ENCODE measurements at regions not wholly inside any gene's neighbourhood (a gene's known extent, or its start where the extent isn't known, plus 50 kb on each side); places are given as distances from the start of the nearest gene placed in this dataset.
A peak's percentile ranks its signal among the peaks of the same experiment; 100 is the strongest.

DNA sequence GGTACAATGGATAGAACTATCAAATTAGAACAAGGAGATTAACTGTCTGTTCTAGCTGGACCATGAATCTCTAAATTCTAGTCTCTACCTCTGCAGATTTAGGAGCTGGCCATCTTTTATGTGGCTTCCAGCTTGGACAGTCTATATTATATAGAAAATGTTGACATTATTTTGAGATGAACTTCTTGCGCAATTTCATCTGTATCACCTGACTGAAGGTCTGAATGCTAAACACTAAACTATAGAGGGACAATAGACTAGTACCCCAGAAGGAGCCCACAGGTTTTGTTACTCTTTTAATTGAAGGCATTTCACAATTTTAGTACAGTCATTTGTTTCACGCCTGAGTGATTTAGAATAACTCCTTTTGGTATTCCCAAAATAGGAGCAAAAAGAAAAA, 222.4 kb upstream of the ANKRD30A start:
- H3K4me3 ChIP-seq (ENCODE audit: low read depth, low read length), result no peak overlapping the region
- DNase-seq (ENCODE audit: low read depth), result no peak
- no peak for TF ChIP-seq CTCF (IDR thresholded peaks at IDR 0.05; ENCODE audit: insufficient read depth, low read depth, low read length, missing control alignments)

GRCh38 chr10:36899652-36900051, 225.7 kb upstream of the ANKRD30A start:
- TF ChIP-seq CTCF (IDR thresholded peaks at IDR 0.05; ENCODE audit: insufficient read depth, low read depth, low read length, missing control alignments), result no peak
- H3K4me3 ChIP-seq (ENCODE audit: low read depth, low read length), result no peak overlapping the region
- DNase-seq (ENCODE audit: low read depth), result no peak

DNA sequence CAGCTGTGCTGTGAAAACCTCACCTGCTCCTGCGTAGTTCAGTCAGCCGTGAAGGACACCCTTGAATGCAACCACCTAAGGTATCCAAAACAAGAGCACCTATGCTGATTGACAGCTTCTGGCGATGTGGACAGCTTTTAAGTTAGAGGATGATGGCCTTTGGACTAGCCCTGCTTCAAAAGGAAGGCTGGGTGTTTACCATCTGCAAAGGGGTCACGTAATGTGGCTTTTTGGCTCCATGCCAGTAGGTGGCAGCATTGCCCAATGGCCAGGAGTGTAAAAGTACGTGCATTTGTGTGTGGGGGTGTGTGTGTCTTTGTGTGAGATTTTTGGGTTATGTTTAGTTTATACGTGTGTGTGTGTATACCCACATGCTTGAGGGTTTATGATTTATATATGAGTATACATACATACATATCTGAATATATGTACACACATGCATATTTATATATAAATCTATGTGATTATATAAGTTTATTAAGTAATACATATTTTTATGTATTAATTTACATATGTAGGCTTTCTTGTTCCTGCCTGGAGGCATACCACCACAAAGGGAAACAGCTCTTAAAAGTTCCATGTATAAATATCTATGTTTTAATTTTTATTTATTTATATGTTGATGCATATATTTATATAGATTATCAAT, 236.3 kb upstream of the ANKRD30A start:
- H3K4me3 ChIP-seq (ENCODE audit: low read depth, low read length), result no peak overlapping the region
- peak; percentile 57 for DNase-seq (ENCODE audit: low read depth)
- peak; percentile 74 for TF ChIP-seq CTCF (IDR thresholded peaks at IDR 0.05; ENCODE audit: insufficient read depth, low read depth, low read length, missing control alignments)

- TF ChIP-seq CTCF (IDR thresholded peaks at IDR 0.05; ENCODE audit: insufficient read depth, low read depth, low read length, missing control alignments), result no peak
- no peak overlapping the region for H3K4me3 ChIP-seq (ENCODE audit: low read depth, low read length)
- no peak for DNase-seq (ENCODE audit: low read depth)
These were observed 239.0 kb upstream of the ANKRD30A start for GRCh38 chr10:36886303-36886891.

GRCh38 chr10:36885746-36886145, 239.7 kb upstream of the ANKRD30A start:
- no peak for TF ChIP-seq CTCF (IDR thresholded peaks at IDR 0.05; ENCODE audit: insufficient read depth, low read depth, low read length, missing control alignments)
- DNase-seq (ENCODE audit: low read depth), result no peak
- H3K4me3 ChIP-seq (ENCODE audit: low read depth, low read length), result no peak overlapping the region

GRCh38 chr10:36882781-36883180, 242.6 kb upstream of the ANKRD30A start:
- H3K4me3 ChIP-seq (ENCODE audit: low read depth, low read length), result no peak overlapping the region
- no peak for TF ChIP-seq CTCF (IDR thresholded peaks at IDR 0.05; ENCODE audit: insufficient read depth, low read depth, low read length, missing control alignments)
- no peak for DNase-seq (ENCODE audit: low read depth)

DNA sequence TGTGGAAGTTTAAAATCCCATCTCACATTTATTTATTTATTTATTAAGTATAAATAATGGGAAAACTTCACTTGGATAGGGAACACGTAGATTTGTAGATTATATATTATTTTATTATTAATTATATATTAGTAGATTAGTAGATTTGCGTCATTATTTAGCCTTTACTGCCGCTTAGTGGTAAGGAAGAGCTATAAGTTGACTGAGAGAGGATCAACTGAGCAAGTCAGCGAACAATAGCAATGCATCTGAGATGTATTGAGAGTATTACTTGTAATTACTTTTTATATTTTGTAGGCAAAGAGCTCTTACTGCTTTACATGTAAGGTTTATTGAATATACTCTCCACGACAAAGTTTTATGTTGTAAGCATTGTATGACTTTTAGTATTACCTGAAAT, 244.5 kb upstream of the ANKRD30A start:
- DNase-seq (ENCODE audit: low read depth), result peak; percentile 22

More for the DNA sequence above, 244.5 kb upstream of the ANKRD30A start:
- H3K4me3 ChIP-seq (ENCODE audit: low read depth, low read length), result no peak overlapping the region
- TF ChIP-seq CTCF (IDR thresholded peaks at IDR 0.05; ENCODE audit: insufficient read depth, low read depth, low read length, missing control alignments), result peak; percentile 46
